Ovary (tissue), 3 donors: ENCODE measurements at regions not wholly inside any gene's neighbourhood (a gene's known extent, or its start where the extent isn't known, plus 50 kb on each side); places are given as distances from the start of the nearest gene placed in this dataset.

Source experiments
- POLR2A ChIP-seq: fragments of 450-650 bp; IDR thresholded peaks from one replicate; pipeline ENCODE4 v1.6.1; 2017; ENCODE audit warnings: antibody characterized with exemption, mild to moderate bottlenecking, moderate library complexity
- TF ChIP-seq, protein P1 (sequence below), 3 donors: fragments of 450-650 bp in 2 of 3; fragments of 200-600 bp in 1 of 3; IDR thresholded peaks; one replicate each; pipeline versions ENCODE4 v1.5.1 to v1.8.0; 2016 to 2022; ENCODE audit warnings: antibody characterized with exemption in 3 of 3, mild to moderate bottlenecking in 1 of 3
- donor health status: DM: no; HTN: no; CAD: no.

DNA sequence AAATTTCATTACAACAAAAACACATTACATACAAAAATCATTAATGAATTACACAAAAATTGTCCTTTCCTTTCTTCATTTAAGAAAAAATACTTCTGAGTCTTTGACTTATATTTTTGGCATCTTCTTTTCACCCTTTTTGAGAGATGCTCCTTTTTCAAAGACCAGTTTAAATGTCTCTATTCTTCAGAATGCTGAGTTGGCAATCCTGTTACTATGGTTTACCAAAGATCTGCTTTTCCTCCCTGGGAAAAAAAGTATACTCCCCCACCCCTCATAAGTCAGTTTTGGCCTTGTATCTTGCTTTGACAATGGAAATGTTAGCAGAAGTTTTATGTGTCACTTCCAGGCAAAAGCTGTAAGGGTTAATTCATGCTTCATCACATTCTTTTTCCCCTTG lies 198.4 kb upstream of the GRM3 start:
- TF ChIP-seq, protein P1, sequence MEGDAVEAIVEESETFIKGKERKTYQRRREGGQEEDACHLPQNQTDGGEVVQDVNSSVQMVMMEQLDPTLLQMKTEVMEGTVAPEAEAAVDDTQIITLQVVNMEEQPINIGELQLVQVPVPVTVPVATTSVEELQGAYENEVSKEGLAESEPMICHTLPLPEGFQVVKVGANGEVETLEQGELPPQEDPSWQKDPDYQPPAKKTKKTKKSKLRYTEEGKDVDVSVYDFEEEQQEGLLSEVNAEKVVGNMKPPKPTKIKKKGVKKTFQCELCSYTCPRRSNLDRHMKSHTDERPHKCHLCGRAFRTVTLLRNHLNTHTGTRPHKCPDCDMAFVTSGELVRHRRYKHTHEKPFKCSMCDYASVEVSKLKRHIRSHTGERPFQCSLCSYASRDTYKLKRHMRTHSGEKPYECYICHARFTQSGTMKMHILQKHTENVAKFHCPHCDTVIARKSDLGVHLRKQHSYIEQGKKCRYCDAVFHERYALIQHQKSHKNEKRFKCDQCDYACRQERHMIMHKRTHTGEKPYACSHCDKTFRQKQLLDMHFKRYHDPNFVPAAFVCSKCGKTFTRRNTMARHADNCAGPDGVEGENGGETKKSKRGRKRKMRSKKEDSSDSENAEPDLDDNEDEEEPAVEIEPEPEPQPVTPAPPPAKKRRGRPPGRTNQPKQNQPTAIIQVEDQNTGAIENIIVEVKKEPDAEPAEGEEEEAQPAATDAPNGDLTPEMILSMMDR (IDR thresholded peaks at IDR 0.05), result no peak
- TF ChIP-seq POLR2A, result no peak
